Stimulated activated CD4-positive, alpha-beta T cell treated with anti-CD3 and anti-CD28 coated beads, Interleukin-1b, Interleukin-23, amount 100 ng/mL, for 48 hours (primary cell): ENCODE measurements at regions not wholly inside any gene's neighbourhood (a gene's known extent, or its start where the extent isn't known, plus 50 kb on each side); places are given as distances from the start of the nearest gene placed in this dataset.
A peak's percentile ranks its signal among the peaks of the same experiment; 100 is the strongest.
"Not testable (repeated sequence)": the region's sequence is repeated elsewhere in the genome, so short reads cannot be mapped to it uniquely, and the experiment has no call there.

ENCODE experiments used
- DNase-seq: peaks from one replicate; pipeline ENCODE4 v3.0.0-alpha.2; 2020

DNA sequence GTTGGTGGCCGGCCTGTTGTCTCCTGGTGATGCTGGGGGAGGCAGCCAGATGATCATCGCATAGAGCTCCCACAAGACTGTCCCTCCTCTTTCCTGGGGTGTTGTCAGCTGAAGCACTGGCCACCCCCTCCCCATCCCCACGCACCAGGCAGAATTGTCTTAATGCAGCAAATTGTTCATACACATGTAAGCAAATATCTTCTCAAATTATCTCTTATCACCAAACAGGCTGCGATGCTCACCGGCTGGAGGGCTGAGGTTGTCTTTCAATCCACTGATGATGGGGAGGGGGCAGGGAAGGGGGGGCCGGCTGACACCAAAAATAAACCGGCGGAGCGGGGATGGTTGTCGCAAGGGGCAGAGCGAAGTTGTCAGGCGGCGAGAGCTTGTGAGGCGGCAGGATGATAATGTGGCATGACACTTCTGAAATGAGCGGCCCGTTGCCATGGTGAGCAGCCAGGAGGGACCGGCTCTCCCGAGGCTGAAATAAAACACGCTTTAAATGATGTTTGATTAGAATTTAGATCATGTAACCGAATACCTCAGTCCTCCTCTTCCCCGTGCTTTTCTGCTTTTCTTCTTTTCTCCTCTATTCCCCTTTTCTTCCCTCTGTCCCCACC lies 59.8 kb downstream of the MRM1 start:
- no peak for DNase-seq

DNA sequence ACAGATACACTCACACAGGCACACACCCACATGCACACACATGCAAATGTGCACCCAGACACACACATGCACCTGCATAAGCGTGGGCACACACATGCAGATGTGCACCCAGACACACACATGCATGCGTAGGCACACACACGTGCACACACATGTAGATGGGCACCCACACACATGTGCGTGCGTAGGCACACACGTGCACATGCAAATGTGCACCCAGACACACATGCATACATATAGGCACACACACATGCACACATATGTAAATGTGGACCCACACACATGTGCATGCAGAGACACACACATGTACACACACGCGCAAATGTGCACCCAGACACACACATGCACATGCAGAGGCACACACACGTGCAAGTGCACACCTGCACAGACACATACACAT lies 60.3 kb downstream of the MRM1 start:
- no peak for DNase-seq

DNA sequence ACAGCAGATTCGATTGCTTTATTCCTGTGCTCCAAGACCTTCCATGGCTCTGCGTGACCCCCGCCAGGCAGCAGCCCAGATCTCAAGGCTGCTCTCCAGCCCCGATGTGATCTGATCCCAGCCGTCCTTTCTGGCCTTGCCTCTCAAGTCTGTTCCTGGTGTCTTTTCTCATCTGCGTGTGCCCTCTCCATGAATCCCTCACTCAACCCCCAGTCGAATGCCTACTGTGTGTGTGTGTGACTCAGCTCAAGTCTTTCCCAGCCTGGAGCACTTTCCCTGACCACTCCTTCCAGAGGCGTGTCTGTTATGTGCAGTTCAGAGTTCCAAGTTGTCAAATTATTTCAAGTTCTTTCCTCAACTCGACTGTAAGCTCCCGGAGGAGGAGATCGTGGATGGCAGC lies 64.0 kb downstream of the MRM1 start:
- DNase-seq, result no peak

DNA sequence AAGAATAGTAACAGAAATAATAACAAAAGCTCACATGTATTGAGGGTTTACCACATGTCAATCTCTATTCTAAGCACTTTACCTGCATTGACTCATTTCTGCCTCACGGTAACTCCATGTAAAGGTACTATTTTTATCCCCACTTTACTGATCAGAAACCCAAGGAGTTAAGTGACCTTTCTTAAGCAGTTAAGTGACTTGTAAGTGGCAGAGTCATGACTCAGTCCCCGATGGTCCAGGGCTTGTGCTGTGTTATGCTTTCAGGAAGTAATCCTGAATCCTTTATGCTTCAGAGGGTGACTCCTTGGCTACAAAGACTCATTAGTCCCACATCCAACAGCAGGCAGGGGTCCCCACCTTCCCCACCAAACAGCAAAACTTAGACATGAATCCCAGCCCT lies 66.5 kb downstream of the MRM1 start:
- DNase-seq, result no peak

DNA sequence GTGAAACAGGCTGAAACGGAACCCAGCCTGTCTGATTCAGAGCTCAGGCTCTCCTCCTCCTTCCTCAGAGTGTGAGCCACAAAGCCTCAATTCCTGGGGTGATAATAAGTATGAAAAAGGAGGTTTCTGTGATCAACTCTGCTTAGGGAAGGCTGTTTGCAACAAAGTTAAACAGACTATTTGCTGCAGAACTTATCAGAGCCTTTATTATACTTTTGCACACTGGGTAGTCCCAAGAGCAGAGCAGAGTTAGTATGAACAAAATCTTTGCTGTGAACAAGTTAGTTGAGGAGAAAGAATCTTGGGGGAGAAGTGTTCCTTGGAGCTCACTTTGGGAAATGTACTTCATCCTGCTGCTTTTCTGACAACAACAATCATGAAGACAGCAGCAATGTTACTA lies 67.4 kb downstream of the MRM1 start:
- no peak for DNase-seq

DNA sequence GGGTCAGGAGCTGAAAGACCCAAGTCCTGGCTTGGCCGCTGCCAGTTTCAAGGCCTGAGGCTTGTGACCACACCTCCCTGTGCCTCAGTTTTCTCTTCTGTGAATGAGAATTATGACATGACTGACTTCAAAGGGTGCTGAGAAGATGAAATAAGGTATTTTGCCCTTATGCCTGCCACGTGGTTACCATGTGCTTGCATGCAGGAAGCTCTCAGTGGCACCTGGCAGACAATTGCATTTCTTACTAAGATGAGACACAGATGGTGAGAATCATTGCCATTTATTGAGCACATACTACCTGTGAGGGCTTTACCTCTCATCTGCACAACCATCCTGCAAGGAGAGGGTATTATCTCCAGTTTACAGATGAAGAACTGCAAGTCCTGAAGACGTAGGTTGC lies 69.8 kb downstream of the MRM1 start:
- DNase-seq, result no peak

DNA sequence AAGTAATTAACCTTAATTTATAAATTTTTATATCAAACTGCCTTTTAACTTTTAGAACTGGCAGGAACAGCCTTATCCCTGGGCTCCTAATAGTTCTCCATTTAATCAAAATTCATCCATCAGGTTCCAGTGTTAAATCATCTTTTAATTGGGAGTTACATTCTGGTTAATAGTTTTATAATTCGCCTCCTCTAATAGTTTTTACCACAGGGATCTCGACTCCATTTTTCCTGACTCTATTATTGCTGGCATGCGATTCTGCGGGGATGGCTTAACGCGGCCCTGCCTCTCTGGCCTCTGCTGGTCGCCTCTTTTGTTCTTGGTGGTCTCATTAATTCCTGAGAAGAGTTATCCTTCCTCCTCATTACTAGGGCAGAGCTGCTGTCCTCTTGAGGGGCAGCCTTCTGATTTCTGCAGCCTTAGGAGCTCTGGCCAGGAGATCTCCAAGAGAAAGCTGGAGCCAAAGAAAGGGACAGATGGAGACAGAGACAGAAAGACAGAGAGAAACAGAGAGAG lies 71.1 kb downstream of the MRM1 start:
- no peak for DNase-seq

DNA sequence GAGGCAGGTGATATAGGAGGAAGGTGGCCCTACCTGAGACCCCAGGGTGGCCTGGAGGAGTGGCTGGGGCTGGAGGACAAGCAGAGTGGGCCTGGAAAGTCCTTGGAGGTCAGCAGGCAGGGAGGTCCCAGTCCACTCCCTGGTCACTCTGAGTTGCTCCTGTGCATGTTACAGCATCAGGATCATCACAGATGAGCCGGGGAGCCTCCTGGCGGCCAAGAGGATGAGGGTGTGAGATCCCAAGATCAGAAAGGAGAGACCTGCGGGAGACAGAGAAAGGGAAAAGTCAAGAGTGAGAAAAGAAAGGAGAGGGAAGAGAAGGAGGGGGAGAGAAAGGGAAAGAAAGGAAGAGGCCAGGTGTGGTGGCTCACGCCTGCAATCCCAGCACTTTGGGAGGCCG lies 71.7 kb downstream of the MRM1 start:
- no peak for DNase-seq

DNA sequence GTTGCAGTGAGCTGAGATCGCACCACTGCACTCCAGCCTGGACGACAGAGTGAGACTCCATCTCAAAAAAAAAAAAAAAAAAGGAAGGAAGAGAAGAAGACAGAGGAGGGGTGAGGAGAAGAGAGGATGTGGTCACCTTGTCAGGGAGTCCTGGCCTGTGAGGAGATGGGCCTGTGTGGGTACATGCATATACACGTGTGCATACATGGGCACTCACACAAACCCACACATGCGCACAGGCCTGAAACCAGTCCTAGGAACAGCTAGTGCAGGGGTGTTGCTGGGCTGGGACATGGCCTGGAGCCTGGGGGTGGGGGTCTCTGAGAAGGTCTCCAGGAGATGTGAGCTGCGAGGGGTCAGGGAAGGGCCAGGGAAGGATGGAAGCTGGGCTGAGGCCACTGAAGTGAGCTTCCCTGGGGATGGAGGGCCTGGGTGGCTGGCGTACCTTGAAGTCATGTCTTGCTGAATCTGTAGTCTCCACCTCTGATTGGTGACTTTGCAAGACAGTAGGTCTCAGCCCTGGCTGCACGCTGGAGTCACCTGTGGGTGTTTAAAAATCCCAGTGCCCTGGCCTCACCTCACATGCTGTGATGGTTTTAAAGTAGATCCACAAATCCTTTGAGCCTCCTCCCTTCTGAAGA lies 72.4 kb downstream of the MRM1 start:
- DNase-seq, result no peak

DNA sequence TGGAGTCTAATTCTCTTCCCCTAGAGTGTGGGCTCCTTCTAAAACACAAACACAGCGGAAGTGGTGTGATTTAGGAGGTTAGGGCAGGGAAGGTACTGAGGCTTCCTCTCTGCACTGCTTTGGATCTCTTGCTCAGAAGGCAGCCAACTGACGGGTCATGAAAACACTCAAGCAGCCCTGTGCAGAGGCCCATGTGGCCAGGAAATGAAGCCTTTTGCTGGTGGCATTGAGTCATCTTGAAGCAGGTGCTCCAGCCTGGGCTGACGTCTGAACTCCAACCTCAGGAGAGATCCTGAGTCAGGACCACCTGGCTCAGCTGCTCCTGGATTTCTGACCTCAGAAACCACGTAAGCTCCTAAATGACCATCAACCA lies 72.9 kb downstream of the MRM1 start:
- DNase-seq, result peak; percentile 37

DNA sequence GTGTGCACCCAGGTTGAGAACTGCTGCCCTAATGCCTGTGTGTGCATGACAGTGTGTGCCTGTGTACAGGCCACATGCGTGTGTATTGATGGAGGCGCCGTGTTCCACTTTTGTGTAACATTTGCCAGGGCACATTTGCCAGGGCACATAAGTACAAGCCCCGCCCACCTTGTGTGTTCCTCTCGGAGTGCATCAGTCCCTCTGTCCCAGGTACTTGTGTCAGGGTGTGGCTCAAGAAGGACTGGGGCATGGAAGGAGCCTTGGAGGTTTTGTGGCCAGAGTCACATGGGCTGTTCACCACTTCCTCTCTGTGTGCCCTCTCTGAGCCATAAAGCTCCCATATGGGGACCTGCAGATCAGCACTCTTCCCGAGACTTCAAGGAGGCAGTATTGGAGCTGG lies 73.9 kb downstream of the MRM1 start:
- no peak for DNase-seq

DNA sequence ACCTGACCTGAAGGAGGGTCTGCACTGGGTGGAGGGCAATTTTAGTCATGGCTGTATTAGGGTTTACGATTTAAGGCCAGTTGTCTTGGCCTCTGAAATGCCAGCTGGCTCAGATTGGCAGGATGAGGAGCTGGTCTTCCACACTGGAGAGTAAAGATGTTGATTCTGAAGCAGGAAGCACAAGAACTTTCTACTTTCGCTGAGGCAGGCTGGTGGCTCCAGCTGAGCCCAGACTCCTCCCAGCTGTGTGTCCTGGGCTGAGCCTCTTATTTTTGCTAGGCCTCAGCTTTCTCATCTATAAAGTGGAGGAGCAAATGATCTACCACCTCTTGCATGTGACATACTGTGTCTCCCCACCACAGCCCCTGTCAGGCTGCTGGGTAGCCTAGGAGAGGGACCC lies 74.4 kb downstream of the MRM1 start:
- no peak for DNase-seq

DNA sequence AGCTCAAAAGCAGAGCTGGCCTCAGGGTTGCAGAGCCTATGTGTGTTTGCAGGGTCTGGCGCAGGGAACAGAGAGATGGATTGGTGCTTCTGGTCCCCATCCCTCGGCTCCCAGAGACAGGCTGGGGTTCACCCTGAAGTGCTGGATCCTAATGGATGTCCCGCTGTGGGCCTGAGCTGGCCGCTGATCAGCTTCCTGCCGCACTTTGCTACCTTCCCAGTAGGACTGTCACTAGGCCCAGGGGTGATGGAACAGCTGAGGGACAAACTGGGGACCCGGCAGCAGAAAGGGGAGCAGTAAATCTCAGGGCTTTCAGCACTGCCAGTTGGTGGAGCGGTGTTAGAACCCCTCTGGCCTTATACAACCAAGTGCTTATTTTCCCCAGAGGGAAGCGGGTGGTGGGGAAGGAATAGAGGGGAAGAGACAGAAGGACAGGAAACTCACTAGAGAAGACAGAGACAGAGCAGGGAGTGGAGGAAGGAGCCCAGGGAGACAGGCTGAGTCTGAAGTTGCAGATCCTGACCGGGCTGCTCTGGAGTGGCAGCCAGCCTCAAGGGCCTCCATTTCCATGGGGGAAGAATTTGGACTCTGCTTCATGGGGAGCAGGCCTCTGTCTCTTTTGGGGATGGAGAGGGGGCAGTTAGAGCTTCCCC lies 78.6 kb downstream of the MRM1 start:
- DNase-seq, result no peak

DNA sequence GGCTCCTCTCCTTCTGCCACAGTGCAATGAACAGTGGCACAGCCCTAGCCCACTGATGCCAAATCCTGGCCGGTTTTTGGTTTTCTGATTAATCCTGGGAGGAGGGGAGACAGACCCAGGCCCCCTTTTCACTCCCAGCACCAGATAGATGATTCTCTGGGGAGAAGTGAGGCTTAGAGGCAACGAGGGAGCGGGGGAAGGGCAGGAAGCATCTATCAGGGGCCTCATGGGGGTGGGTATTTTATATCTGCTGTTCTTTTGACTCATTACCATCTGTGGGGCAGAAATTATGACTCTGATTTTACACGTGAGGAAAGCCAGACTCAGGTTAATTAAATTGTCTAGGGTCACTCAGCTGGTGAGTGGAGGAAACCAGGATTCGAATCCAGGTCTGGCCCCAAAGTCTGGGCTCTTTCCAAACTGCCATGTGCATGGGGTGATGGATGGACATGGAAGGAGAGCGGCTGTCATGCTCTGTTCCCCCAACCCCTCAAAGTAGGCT lies 79.4 kb downstream of the MRM1 start:
- no peak for DNase-seq

DNA sequence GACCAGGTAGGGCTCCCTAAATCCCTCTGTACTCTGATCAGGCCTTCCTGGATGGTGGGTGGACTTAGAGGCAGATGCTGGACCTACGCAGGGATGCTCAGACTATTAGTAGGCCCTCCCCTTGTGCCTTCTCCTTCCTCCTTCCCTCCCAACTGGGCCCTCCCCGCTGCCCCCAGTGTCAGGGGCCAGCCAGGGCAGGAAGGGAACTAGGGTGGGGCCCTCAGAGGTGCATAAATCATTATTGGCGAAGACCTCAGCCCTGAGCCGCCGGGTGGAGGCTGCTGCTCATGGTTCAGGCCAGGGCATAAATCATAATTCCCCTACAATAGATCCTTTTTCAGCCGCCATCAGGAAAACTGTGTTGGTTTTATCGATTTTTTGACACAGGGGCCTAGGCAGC lies 81.4 kb downstream of the MRM1 start:
- DNase-seq, result no peak

DNA sequence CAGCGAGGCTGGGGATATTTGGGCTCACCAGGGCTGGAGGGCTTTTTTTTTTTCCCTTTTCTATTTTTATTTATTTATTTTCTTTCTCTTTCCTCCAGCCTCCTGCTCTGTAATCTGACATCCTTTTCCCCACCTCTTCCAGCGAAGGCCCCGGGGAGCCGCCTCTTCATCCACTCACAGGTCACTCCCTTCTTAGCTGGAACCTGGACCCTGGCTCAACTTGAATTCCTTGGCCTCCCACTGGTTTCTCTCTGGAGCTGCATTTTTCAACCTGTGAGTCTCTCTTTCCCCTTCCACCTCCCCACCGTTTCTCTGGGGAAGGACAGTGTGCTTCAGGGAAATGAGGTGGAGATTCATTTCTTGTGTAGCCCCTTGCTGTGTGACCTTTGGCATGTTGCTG lies 82.0 kb downstream of the MRM1 start:
- DNase-seq, result no peak

DNA sequence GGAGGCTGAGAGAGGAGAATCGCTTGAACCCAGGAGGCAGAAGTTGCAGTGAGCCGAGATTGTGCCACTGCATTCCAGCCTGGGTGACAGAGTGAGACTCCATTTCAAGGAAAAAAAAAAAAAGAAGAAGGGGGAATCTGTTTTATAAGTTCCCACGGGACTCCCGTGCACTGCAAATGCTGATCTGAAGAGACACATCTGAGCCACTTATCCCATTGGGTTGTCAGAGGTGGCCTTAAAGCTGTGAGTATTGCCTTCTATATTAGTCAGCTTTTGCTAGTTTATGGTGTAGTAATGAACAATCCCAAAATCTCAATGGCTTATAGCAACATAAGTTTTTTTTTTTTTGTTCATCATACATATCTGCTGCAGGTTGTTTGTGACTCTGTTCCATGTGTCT lies 82.8 kb downstream of the MRM1 start:
- DNase-seq, result no peak

DNA sequence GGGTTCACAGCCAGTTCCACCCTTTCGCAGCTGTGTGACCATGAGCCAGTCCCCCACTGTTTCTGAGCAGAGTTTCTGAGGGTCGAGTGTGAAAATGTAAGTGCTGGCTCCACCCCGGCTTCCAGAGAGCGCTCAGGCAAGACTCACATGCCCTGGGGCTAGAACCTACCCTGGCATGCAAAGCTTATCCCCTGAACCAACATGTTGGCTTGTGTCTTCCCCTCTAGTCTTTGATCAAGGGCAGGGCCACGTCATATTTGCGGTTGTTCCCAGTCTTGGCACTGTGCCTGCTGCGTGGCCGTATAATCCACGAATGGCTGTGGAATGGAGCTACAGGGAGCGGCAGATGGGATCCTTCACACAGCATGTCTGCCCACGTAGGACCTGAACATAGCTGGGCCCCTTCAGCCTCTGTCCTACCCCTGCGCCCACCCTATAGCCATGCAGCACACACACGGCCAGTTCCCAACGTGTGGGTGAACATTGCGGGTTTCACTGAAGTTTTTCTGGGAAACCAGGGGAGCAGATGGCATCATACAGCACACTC lies 84.8 kb downstream of the MRM1 start:
- no peak for DNase-seq

DNA sequence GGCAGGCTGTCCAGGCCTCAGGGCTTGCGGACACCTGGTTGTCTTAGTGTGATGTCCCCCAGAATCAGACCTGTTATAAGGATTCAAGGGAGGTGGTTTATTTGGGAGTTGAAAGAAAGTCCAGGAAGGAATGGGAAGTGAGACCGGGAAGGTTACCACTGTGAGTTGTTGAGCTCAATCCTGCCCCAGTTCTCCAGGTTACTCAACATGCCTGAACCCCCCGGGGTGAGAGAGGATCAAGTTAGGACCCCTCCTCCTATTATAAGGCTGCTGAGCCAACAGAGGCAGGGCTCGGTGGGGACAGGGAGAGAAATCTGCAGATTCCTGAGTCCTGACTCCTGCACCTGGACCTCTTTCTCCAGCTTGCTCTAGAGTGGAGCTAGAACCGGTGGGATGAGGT lies 86.4 kb downstream of the MRM1 start:
- no peak for DNase-seq

DNA sequence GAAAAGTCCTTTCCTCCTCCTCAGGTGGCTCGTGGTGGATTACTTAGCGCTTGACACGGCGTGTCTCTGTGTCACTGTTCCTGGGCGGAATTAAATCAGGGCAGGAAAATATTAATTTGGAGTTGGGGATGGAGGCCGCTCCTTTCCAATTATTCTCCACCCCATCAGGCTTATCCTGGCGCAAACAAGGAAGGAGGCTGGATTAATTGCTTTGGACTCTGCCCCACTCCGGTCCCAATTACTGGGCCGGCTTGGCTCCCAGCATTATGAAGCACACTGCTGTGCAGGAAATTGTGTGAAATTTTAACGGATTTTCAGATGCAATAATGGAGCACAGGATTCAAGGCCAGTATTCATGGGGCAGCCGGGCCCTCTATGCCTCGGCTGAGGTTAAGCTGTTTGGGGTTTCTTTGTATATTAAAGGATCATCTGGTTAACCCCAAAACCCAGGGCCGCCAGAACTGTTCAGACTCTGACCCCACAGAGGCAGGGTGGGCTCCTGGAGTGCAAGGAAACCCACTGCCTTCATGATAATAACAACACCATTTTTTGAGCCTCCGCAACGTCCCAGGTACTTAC lies 87.8 kb downstream of the MRM1 start:
- no peak for DNase-seq

DNA sequence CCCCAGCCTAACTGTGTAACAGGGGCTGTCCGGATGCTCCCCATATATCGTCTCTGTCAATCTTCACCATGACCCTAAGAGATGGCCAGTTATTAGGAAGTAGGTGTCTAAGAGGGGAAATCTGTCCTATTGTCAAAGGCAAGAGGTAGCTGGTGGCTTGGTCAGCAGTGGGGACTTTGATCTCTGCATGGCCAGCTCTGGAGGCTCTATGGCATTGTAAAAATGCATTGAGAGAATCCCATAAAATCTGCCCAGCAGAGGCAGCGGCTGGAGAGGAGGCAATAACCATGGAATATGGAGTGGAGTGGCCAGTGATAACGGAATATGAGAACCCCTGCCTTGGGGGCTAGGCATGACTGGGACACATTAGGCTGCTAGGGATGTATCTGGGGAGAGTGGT lies 88.8 kb downstream of the MRM1 start:
- no peak for DNase-seq

DNA sequence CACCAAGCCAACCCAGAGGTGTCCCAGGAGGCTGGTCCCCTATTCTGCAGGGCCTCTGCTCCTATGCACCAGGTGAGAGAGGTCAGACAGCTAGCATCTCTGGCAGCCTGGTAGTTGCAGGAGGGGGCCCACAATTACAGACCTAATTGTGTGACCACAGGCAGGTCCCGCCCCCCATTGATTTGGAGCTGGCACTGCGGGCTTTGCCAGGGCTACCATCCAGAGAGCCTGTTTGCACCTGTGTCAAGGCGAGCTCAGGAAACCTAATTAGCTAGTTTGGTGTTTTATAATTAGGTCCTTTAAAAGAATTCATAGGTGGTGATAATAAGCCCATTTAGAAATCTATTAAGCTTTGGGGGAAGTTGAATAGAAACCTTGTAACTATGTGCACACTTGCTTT lies 90.2 kb downstream of the MRM1 start:
- no peak for DNase-seq

DNA sequence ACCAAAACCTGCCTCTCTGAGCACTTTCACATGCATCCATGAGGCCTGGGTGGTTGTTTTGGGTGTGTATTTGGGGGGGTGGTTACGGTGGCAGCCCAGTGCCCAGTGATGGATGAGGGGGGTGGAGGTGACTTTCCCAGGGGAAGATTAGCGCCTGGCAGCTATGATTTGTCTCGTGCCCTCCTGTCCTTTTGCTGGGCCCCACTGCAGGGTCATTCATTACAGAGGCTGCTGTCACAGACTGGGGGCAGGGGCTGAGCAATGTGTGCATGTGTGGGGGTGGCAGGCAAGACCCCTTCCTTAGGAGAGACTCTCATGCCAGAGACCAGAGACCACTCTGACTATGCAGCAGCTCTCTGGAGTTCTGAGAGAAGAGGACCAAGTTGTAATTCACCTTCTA lies 93.7 kb downstream of the MRM1 start:
- no peak for DNase-seq

DNA sequence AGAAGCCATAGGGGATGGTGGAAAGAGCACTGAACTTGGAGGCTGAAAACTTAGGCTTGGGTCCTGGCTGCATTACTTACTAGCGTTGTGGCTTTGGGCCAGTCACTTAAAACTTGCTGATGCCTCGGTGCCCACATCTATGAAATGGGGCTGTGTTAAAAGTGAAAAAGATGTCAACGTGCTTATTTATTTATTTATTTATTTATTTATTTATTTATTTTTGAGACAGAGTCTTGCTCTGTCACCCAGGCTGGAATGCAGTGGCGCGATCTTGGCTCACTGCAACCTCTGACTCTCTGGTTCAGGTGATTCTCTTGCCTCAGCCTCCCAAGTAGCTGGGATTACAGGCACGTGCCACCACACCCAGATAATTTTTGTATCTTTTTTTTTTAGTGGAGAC lies 94.3 kb downstream of the MRM1 start:
- DNase-seq, result not testable (repeated sequence)
